ENCODE measurements at regions not wholly inside any gene's neighbourhood (a gene's known extent, or its start where the extent isn't known, plus 50 kb on each side); places are given as distances from the start of the nearest gene placed in this dataset.

DNA sequence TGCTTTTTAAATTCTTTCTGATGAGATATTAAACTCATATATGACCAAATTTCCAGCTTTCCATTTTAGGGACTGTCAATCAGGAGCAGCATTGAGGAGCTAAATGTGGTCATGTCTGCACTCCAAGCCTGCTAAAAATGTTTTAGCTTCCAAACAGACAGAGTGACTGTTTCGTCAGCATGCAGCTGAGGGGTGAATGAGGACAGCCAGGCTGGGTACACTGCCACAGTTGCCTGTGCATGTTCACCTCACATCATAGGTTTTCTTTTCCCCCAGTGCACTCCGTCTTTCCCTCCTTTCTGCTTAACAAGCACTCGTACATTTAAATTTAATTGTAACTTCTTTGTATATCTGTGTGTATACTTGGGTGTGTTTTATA, 138.1 kb downstream of the ARRDC3 start (continued):
- TF ChIP-seq CHD7 (IDR thresholded peaks at IDR 0.05; ENCODE audit: insufficient replicate concordance, low read length) (no peak), ATF2 (IDR thresholded peaks at IDR 0.05; ENCODE audit: low read length) (no peak), TBP (IDR thresholded peaks at IDR 0.05; ENCODE audit: low read depth, low read length) (no peak), KDM4A (IDR thresholded peaks at IDR 0.05; ENCODE audit: low read depth, low read length, severe bottlenecking) (no peak), SAP30 (IDR thresholded peaks at IDR 0.05; ENCODE audit: insufficient read depth, insufficient replicate concordance, low read length) (no peak), RBBP5 (IDR thresholded peaks at IDR 0.05; ENCODE audit: borderline replicate concordance, low read depth, low read length) (no peak), TAF1 (IDR thresholded peaks at IDR 0.05; ENCODE audit: low read depth, low read length) (no peak), SIRT6 (IDR thresholded peaks at IDR 0.05; ENCODE audit: low read length) (no peak)
- TF ChIP-seq, protein P1, sequence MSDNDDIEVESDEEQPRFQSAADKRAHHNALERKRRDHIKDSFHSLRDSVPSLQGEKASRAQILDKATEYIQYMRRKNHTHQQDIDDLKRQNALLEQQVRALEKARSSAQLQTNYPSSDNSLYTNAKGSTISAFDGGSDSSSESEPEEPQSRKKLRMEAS (IDR thresholded peaks at IDR 0.05) = no peak
- TF ChIP-seq, protein P2, sequence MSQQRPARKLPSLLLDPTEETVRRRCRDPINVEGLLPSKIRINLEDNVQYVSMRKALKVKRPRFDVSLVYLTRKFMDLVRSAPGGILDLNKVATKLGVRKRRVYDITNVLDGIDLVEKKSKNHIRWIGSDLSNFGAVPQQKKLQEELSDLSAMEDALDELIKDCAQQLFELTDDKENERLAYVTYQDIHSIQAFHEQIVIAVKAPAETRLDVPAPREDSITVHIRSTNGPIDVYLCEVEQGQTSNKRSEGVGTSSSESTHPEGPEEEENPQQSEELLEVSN (IDR thresholded peaks at IDR 0.05) = no peak

Measured in H1 (cell line).